ENCODE measurements at regions not wholly inside any gene's neighbourhood (a gene's known extent, or its start where the extent isn't known, plus 50 kb on each side); places are given as distances from the start of the nearest gene placed in this dataset.

DNA sequence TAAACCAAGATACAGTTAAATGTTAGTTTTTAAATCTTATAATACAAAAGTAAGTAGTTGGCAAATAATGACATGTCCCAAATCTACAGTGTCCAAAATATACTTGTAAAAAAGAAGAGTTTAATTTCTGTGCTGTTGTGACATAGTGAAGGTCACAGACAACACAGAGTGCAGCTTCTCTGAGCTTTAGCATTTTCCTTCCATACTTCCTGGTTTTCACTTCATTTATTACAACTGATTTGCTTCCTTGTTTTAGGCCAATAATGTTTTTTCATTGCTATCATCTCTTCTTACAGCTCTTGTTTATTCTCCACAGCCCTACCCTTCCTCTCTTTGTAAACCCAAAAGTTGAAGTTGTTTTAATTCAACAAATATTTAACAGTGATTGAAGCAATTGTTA is 132.4 kb upstream of the TET2 start:
- ATAC-seq = no peak
- TF ChIP-seq ZNF70 (CRISPR knock-in tag; IDR thresholded peaks at IDR 0.05) (no peak), PPARA (CRISPR knock-in tag; IDR thresholded peaks at IDR 0.05; ENCODE audit: borderline replicate concordance) (no peak), TOX (CRISPR knock-in tag; IDR thresholded peaks at IDR 0.05; ENCODE audit: borderline replicate concordance) (no peak), ZNF8 (CRISPR knock-in tag; IDR thresholded peaks at IDR 0.05) (no peak), BACH2 (CRISPR knock-in tag; IDR thresholded peaks at IDR 0.05; ENCODE audit: borderline replicate concordance) (no peak), ARNTL (CRISPR knock-in tag; IDR thresholded peaks at IDR 0.05; ENCODE audit: borderline replicate concordance, low read depth) (no peak), ESRRG (CRISPR knock-in tag; IDR thresholded peaks at IDR 0.05) (no peak), ZFP30 (CRISPR knock-in tag; IDR thresholded peaks at IDR 0.05) (no peak)
- TF ChIP-seq, protein P1, sequence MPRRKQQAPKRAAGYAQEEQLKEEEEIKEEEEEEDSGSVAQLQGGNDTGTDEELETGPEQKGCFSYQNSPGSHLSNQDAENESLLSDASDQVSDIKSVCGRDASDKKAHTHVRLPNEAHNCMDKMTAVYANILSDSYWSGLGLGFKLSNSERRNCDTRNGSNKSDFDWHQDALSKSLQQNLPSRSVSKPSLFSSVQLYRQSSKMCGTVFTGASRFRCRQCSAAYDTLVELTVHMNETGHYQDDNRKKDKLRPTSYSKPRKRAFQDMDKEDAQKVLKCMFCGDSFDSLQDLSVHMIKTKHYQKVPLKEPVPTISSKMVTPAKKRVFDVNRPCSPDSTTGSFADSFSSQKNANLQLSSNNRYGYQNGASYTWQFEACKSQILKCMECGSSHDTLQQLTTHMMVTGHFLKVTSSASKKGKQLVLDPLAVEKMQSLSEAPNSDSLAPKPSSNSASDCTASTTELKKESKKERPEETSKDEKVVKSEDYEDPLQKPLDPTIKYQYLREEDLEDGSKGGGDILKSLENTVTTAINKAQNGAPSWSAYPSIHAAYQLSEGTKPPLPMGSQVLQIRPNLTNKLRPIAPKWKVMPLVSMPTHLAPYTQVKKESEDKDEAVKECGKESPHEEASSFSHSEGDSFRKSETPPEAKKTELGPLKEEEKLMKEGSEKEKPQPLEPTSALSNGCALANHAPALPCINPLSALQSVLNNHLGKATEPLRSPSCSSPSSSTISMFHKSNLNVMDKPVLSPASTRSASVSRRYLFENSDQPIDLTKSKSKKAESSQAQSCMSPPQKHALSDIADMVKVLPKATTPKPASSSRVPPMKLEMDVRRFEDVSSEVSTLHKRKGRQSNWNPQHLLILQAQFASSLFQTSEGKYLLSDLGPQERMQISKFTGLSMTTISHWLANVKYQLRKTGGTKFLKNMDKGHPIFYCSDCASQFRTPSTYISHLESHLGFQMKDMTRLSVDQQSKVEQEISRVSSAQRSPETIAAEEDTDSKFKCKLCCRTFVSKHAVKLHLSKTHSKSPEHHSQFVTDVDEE (CRISPR knock-in tag; IDR thresholded peaks at IDR 0.05) = no peak

DNA sequence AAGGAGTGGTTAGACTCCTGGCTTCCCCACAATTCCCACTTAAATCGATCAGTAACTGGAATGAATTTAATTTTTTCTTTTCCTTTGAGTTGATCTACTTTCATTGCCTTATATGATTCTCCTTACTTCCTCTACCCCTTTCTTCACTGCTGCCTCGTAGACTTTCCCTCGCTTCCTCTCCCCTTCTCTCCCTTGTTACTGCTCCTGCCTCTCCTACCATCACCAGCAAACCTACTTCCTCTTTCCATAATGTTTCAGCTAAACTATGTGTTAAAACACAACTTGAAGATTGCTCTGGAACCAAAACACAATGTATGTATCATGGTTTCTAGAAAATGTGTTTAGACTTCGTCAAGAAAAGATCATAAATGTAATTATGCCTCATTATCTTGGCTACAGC is 132.0 kb upstream of the TET2 start:
- ATAC-seq = no peak
- TF ChIP-seq ZFP30 (CRISPR knock-in tag; IDR thresholded peaks at IDR 0.05) (no peak), ZC3H10 (CRISPR knock-in tag; IDR thresholded peaks at IDR 0.05) (no peak), ZNF8 (CRISPR knock-in tag; IDR thresholded peaks at IDR 0.05) (no peak), PPARA (CRISPR knock-in tag; IDR thresholded peaks at IDR 0.05; ENCODE audit: borderline replicate concordance) (no peak), ZFP3 (CRISPR knock-in tag; IDR thresholded peaks at IDR 0.05) (no peak), ESRRG (CRISPR knock-in tag; IDR thresholded peaks at IDR 0.05) (no peak), SNAI2 (CRISPR knock-in tag; IDR thresholded peaks at IDR 0.05) (no peak), CSDC2 (CRISPR knock-in tag; IDR thresholded peaks at IDR 0.05) (no peak), TOX (CRISPR knock-in tag; IDR thresholded peaks at IDR 0.05; ENCODE audit: borderline replicate concordance) (no peak), TCF4 (CRISPR knock-in tag; IDR thresholded peaks at IDR 0.05; ENCODE audit: borderline replicate concordance) (no peak), OSR1 (CRISPR knock-in tag; IDR thresholded peaks at IDR 0.05) (no peak), GLIS3 (CRISPR knock-in tag; IDR thresholded peaks at IDR 0.05) (no peak), ISL1 (CRISPR knock-in tag; IDR thresholded peaks at IDR 0.05) (no peak), ARNTL (CRISPR knock-in tag; IDR thresholded peaks at IDR 0.05; ENCODE audit: borderline replicate concordance, low read depth) (no peak)
- TF ChIP-seq, protein P2, sequence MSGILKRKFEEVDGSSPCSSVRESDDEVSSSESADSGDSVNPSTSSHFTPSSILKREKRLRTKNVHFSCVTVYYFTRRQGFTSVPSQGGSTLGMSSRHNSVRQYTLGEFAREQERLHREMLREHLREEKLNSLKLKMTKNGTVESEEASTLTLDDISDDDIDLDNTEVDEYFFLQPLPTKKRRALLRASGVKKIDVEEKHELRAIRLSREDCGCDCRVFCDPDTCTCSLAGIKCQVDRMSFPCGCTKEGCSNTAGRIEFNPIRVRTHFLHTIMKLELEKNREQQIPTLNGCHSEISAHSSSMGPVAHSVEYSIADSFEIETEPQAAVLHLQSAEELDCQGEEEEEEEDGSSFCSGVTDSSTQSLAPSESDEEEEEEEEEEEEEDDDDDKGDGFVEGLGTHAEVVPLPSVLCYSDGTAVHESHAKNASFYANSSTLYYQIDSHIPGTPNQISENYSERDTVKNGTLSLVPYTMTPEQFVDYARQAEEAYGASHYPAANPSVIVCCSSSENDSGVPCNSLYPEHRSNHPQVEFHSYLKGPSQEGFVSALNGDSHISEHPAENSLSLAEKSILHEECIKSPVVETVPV (CRISPR knock-in tag; IDR thresholded peaks at IDR 0.05) = no peak
- TF ChIP-seq, protein P1 (CRISPR knock-in tag; IDR thresholded peaks at IDR 0.05) = no peak
- TF ChIP-seq, protein P3, sequence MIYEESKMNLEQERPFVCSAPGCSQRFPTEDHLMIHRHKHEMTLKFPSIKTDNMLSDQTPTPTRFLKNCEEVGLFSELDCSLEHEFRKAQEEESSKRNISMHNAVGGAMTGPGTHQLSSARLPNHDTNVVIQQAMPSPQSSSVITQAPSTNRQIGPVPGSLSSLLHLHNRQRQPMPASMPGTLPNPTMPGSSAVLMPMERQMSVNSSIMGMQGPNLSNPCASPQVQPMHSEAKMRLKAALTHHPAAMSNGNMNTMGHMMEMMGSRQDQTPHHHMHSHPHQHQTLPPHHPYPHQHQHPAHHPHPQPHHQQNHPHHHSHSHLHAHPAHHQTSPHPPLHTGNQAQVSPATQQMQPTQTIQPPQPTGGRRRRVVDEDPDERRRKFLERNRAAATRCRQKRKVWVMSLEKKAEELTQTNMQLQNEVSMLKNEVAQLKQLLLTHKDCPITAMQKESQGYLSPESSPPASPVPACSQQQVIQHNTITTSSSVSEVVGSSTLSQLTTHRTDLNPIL (CRISPR knock-in tag; IDR thresholded peaks at IDR 0.05; ENCODE audit: low read depth) = no peak
- TF ChIP-seq, protein P4, sequence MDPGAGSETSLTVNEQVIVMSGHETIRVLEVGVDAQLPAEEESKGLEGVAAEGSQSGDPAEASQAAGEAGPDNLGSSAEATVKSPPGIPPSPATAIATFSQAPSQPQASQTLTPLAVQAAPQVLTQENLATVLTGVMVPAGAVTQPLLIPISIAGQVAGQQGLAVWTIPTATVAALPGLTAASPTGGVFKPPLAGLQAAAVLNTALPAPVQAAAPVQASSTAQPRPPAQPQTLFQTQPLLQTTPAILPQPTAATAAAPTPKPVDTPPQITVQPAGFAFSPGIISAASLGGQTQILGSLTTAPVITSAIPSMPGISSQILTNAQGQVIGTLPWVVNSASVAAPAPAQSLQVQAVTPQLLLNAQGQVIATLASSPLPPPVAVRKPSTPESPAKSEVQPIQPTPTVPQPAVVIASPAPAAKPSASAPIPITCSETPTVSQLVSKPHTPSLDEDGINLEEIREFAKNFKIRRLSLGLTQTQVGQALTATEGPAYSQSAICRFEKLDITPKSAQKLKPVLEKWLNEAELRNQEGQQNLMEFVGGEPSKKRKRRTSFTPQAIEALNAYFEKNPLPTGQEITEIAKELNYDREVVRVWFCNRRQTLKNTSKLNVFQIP (CRISPR knock-in tag; IDR thresholded peaks at IDR 0.05; ENCODE audit: borderline replicate concordance, low read depth) = no peak

DNA sequence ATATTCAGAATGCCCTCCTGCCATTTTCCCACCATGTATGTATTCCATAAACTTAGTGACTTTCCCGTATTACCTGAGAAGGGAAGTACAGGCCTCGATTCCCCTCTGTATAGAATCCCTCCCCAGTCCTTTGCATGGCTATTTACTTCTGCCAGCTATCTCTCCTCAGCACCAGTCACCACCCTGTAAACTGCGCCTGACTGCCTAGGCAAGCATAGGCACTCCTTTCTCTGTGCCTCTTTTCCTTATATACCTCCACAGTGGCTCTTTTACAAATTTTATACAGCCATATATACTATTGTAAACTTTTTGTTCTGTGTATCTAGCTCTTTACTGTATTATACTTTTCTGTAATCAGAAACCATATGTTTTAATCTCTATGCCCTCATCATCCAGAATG is 130.9 kb upstream of the TET2 start:
- ATAC-seq = no peak
- TF ChIP-seq, protein P1 (CRISPR knock-in tag; IDR thresholded peaks at IDR 0.05) = no peak
- TF ChIP-seq ZNF70 (CRISPR knock-in tag; IDR thresholded peaks at IDR 0.05) = no peak
- TF ChIP-seq OSR1 (CRISPR knock-in tag; IDR thresholded peaks at IDR 0.05) = no peak
- no peak for TF ChIP-seq CSDC2 (CRISPR knock-in tag; IDR thresholded peaks at IDR 0.05)
- no peak for TF ChIP-seq TCF4 (CRISPR knock-in tag; IDR thresholded peaks at IDR 0.05; ENCODE audit: borderline replicate concordance)
- TF ChIP-seq ARNTL (CRISPR knock-in tag; IDR thresholded peaks at IDR 0.05; ENCODE audit: borderline replicate concordance, low read depth) = no peak
- TF ChIP-seq, protein P4 (CRISPR knock-in tag; IDR thresholded peaks at IDR 0.05; ENCODE audit: borderline replicate concordance, low read depth) = no peak
- TF ChIP-seq BACH2 (CRISPR knock-in tag; IDR thresholded peaks at IDR 0.05; ENCODE audit: borderline replicate concordance) = no peak
- TF ChIP-seq ZC3H10 (CRISPR knock-in tag; IDR thresholded peaks at IDR 0.05) = no peak

Measured in SK-N-SH treated with all-trans-retinoic acid at 6 μM for 48 hours (cell line).